ENCODE measurements at regions not wholly inside any gene's neighbourhood (a gene's known extent, or its start where the extent isn't known, plus 50 kb on each side); places are given as distances from the start of the nearest gene placed in this dataset.

- H3K9me3 ChIP-seq = no peaks in the 10 kb centered on the region
- H3K4me1 ChIP-seq = no peaks in the 10 kb centered on the region
- TF ChIP-seq FOSB (CRISPR knock-in tag; IDR thresholded peaks at IDR 0.05) (no peak), BHLHE40 (IDR thresholded peaks at IDR 0.05; ENCODE audit: low read depth, low read length) (no peak), NFE2L2 (conservative IDR thresholded peaks at IDR 0.05; ENCODE audit: low read length) (no peak), HOXB5 (CRISPR knock-in tag; IDR thresholded peaks at IDR 0.05) (no peak), HEYL (CRISPR knock-in tag; IDR thresholded peaks at IDR 0.05) (no peak), NR3C1 (IDR thresholded peaks at IDR 0.05) (no peak), EP300 (IDR thresholded peaks at IDR 0.05) (no peak), ZFP36 (IDR thresholded peaks at IDR 0.05; ENCODE audit: borderline replicate concordance, partially characterized antibody) (no peak), REST (IDR thresholded peaks at IDR 0.05) (no peak), ZNF302 (CRISPR knock-in tag; IDR thresholded peaks at IDR 0.05) (no peak), E2F6 (IDR thresholded peaks at IDR 0.05; ENCODE audit: borderline replicate concordance, low read depth) (no peak), RCOR1 (IDR thresholded peaks at IDR 0.05; ENCODE audit: low read depth, low read length) (no peak), CTCF (IDR thresholded peaks at IDR 0.05) (no peak), POLR2AphosphoS2 (conservative IDR thresholded peaks at IDR 0.05; ENCODE audit: low read length) (no peak)
- TF ChIP-seq, protein P1, sequence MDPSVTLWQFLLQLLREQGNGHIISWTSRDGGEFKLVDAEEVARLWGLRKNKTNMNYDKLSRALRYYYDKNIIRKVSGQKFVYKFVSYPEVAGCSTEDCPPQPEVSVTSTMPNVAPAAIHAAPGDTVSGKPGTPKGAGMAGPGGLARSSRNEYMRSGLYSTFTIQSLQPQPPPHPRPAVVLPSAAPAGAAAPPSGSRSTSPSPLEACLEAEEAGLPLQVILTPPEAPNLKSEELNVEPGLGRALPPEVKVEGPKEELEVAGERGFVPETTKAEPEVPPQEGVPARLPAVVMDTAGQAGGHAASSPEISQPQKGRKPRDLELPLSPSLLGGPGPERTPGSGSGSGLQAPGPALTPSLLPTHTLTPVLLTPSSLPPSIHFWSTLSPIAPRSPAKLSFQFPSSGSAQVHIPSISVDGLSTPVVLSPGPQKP (IDR thresholded peaks at IDR 0.05; ENCODE audit: low read depth, low read length) = no peak
- no peak overlapping the region for H3K4me2 ChIP-seq
- ChIA-PET POLR2A (no interaction called here), CTCF (no interaction called here)
- DNase-seq (ENCODE audit: low read depth in 1 of 2, low spot score in 1 of 2) (no peak), FAIRE-seq (no peak), ATAC-seq (no peak)
- no peak overlapping the region for H3K4me3 ChIP-seq
- H3K27ac ChIP-seq = no peak overlapping the region
- WGBS (ENCODE audit: missing lambda C conversion rate) = 62% methylated on average over 2 of the region's 2 CpGs
Measured at GRCh38 chr4:117387072-117387471, 301.7 kb upstream of the TRAM1L1 start.

DNA sequence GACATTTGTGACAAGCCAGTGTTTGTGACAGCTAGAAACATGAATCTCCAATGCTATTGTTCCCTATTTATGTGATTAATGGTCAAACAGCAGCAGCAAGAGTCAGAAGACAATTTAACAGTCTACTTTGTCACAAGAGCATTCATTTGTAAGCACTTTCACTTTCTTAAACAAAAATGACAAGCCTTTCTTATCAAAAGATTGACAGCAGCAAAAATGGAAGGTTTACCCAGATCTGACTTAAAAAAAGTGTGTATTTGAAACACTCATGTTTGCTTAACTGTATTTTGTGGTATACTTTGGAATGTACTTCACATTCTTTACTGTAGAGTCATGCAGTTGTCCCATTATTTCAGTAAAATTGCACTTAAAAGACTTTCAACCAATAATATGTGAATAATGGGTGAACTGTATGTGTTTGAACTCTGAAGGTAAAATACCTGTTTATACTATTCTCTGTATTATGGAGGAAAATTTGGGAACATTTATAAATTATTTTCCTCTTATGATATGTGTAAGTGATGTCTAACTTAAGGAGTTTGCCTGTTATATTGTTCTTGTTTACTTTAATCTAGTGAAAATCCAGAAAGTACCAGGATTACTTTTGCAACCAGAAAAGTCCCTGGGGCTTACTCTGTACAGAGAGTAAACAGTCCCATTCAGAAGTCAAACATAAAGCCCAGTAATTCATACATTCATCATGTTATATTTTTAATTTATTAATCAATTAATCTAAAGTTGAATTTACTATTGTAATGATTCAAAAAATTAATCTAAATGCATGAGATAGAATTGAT, 314.9 kb upstream of the TRAM1L1 start:
- ATAC-seq = no peak
- FAIRE-seq = no peak
- H3K4me3 ChIP-seq = no peak overlapping the region
- POLR2A ChIA-PET = no interaction called here
- H3K9me3 ChIP-seq = no peaks in the 10 kb centered on the region
- peak overlapping the region; percentile 46; the same call in 2 of the 3 replicates for H3K4me2 ChIP-seq
- CTCF ChIA-PET = no interaction called here
- TF ChIP-seq, protein P2, sequence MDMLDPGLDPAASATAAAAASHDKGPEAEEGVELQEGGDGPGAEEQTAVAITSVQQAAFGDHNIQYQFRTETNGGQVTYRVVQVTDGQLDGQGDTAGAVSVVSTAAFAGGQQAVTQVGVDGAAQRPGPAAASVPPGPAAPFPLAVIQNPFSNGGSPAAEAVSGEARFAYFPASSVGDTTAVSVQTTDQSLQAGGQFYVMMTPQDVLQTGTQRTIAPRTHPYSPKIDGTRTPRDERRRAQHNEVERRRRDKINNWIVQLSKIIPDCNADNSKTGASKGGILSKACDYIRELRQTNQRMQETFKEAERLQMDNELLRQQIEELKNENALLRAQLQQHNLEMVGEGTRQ (IDR thresholded peaks at IDR 0.05) = no peak
- TF ChIP-seq, protein P3, sequence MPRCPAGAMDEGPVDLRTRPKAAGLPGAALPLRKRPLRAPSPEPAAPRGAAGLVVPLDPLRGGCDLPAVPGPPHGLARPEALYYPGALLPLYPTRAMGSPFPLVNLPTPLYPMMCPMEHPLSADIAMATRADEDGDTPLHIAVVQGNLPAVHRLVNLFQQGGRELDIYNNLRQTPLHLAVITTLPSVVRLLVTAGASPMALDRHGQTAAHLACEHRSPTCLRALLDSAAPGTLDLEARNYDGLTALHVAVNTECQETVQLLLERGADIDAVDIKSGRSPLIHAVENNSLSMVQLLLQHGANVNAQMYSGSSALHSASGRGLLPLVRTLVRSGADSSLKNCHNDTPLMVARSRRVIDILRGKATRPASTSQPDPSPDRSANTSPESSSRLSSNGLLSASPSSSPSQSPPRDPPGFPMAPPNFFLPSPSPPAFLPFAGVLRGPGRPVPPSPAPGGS (IDR thresholded peaks at IDR 0.05) = no peak
- TF ChIP-seq, protein P1 (IDR thresholded peaks at IDR 0.05; ENCODE audit: low read depth, low read length) = no peak
- no peak for TF ChIP-seq TFCP2L1 (CRISPR knock-in tag; IDR thresholded peaks at IDR 0.05)
- TF ChIP-seq RCOR1 (IDR thresholded peaks at IDR 0.05; ENCODE audit: low read depth, low read length) = no peak
- TF ChIP-seq POLR2AphosphoS2 (conservative IDR thresholded peaks at IDR 0.05; ENCODE audit: low read length) = no peak
- no peak for TF ChIP-seq MAZ (IDR thresholded peaks at IDR 0.05; ENCODE audit: borderline replicate concordance, low read depth, low read length)
- no peak overlapping the region for H3K27ac ChIP-seq
- peak in 1 of 2 experiments; percentile 16 for DNase-seq (ENCODE audit: low read depth in 1 of 2, low spot score in 1 of 2)
- H3K4me1 ChIP-seq = 0 out of 3 replicates have a peak, but pooled peaks cover 4% of the 10 kb centered on the region

All from A549 (cell line).